SU-DHL-6 (cell line): ENCODE measurements at regions not wholly inside any gene's neighbourhood (a gene's known extent, or its start where the extent isn't known, plus 50 kb on each side); places are given as distances from the start of the nearest gene placed in this dataset.

Experiments used
- H2AFZ ChIP-seq: fragments of 200-600 bp; sonication (generic); 2 replicates; pipeline ENCODE4 v1.6.1; 2014; ENCODE audit warnings: low read depth, mild to moderate bottlenecking, moderate library complexity, mixed read lengths, antibody characterized with exemption, low read length; ENCODE audit not compliant: severe bottlenecking
- H3F3A ChIP-seq: fragments of 200-600 bp; shearing (Covaris generic); 2 replicates; pipeline ENCODE4 v1.6.0; 2016; ENCODE audit warnings: antibody characterized with exemption, mild to moderate bottlenecking; ENCODE audit not compliant: insufficient read depth
- H3K27ac ChIP-seq: fragments of 200-600 bp; sonication (generic); 2 replicates; pipeline ENCODE4 v1.5.1; 2016; ENCODE audit warnings: low read depth, mild to moderate bottlenecking, low read length, moderate library complexity, mixed read lengths
- H3K27me3 ChIP-seq: fragments of 200-600 bp; sonication (generic), shearing (Covaris generic); 2 replicates; pipeline ENCODE4 v1.6.0; 2014; ENCODE audit warnings: mild to moderate bottlenecking, low read length
- H3K36me3 ChIP-seq: fragments of 200-600 bp; sonication (generic); 2 replicates; pipeline ENCODE4 v1.6.1; 2014; ENCODE audit warnings: mild to moderate bottlenecking, low read length, mixed read lengths
- H3K4me2 ChIP-seq: fragments of 300-600, 200-600 bp; shearing (Covaris generic), sonication (generic); 2 replicates; pipeline ENCODE4 v1.6.0; 2014; ENCODE audit warnings: low read length, low read depth, mild to moderate bottlenecking; ENCODE audit not compliant: poor library complexity, severe bottlenecking
- H3K4me3 ChIP-seq: fragments of 200-600 bp; sonication (generic); 2 replicates; pipeline ENCODE4 v1.5.1; 2014; ENCODE audit warnings: antibody characterized with exemption, low read length, mild to moderate bottlenecking, mixed read lengths; ENCODE audit not compliant: insufficient read depth, poor library complexity, severe bottlenecking
- H3K79me2 ChIP-seq: fragments of 200-600 bp; sonication (generic); 2 replicates; pipeline ENCODE4 v1.6.1; 2014; ENCODE audit warnings: mild to moderate bottlenecking, low read length, moderate library complexity; ENCODE audit not compliant: insufficient read depth
- H3K9ac ChIP-seq: fragments of 200-600 bp; sonication (generic); 2 replicates; pipeline ENCODE4 v1.7.0; 2014; ENCODE audit warnings: mild to moderate bottlenecking, low read length
- H3K9me2 ChIP-seq: fragments of 200-600 bp; sonication (generic); replicated peaks from 2 replicates; pipeline ENCODE4 v1.6.1; 2014; ENCODE audit warnings: low read length; ENCODE audit not compliant: insufficient read depth
- H3K9me3 ChIP-seq: fragments of 200-600 bp; sonication (generic); 2 replicates; pipeline ENCODE4 v1.6.1; 2014; ENCODE audit warnings: low read length, mixed read lengths; ENCODE audit not compliant: insufficient read depth
- H4K20me1 ChIP-seq: fragments of 200-600 bp; sonication (generic); 2 replicates; pipeline ENCODE4 v1.6.1; 2014; ENCODE audit warnings: low read depth, mild to moderate bottlenecking, antibody characterized with exemption, low read length, moderate library complexity, mixed read lengths
- CTCF ChIP-seq: fragments of 200-600 bp; sonication (generic); IDR thresholded peaks from one replicate; pipeline ENCODE4 v1.5.1; 2017; ENCODE audit warnings: antibody characterized with exemption, mild to moderate bottlenecking, low read length, moderate library complexity; ENCODE audit not compliant: insufficient read depth, poor library complexity, severe bottlenecking
- EZH2phosphoT487 ChIP-seq: fragments of 200-600 bp; sonication (generic), shearing (Covaris generic); conservative IDR thresholded peaks from 2 replicates; pipeline ENCODE4 v1.6.1; 2018; ENCODE audit warnings: mild to moderate bottlenecking, antibody characterized with exemption, low read length, moderate library complexity, mixed read lengths

GRCh38 chr14:105867961-105868599, 341.7 kb downstream of the TMEM121 start:
- no peak overlapping the region for H3K9ac ChIP-seq
- no peaks in the 10 kb centered on the region for H3K9me2 ChIP-seq
- TF ChIP-seq EZH2phosphoT487, result no peak
- TF ChIP-seq CTCF, result no peak
- no peaks in the 10 kb centered on the region for H3K9me3 ChIP-seq
- no peaks in the 10 kb centered on the region for H4K20me1 ChIP-seq
- H3K4me3 ChIP-seq, result no peak overlapping the region
- H3F3A ChIP-seq, result peaks cover 1% of the 10 kb centered on the region
- no peaks in the 10 kb centered on the region for H3K27me3 ChIP-seq
- H3K27ac ChIP-seq, result no peak overlapping the region
- no peak overlapping the region for H3K4me2 ChIP-seq
- H3K36me3 ChIP-seq, result no peaks in the 10 kb centered on the region; the same call in 1 of the 2 replicates
- no peaks in the 10 kb centered on the region for H3K79me2 ChIP-seq
- no peak overlapping the region for H2AFZ ChIP-seq

- H3K27me3 ChIP-seq, result no peaks in the 10 kb centered on the region
- H3K9ac ChIP-seq, result no peak overlapping the region
- no peaks in the 10 kb centered on the region for H3F3A ChIP-seq
- H3K4me2 ChIP-seq, result no peak overlapping the region
- H3K9me2 ChIP-seq, result no peaks in the 10 kb centered on the region
- H3K36me3 ChIP-seq, result no peaks in the 10 kb centered on the region
- no peak overlapping the region for H2AFZ ChIP-seq
- H3K79me2 ChIP-seq, result no peaks in the 10 kb centered on the region
- no peak overlapping the region for H3K4me3 ChIP-seq
- TF ChIP-seq CTCF (no peak), EZH2phosphoT487 (no peak)
- H4K20me1 ChIP-seq, result no peaks in the 10 kb centered on the region
- H3K9me3 ChIP-seq, result no peaks in the 10 kb centered on the region
- no peak overlapping the region for H3K27ac ChIP-seq
These were observed 345.2 kb downstream of the TMEM121 start for GRCh38 chr14:105871590-105871989.

- H3K9me3 ChIP-seq, result no peaks in the 10 kb centered on the region
- H3K27me3 ChIP-seq, result no peaks in the 10 kb centered on the region
- H3K9ac ChIP-seq, result no peak overlapping the region
These were observed 347.6 kb downstream of the TMEM121 start for GRCh38 chr14:105873870-105874512.

More at GRCh38 chr14:105873870-105874512, 347.6 kb downstream of the TMEM121 start:
- TF ChIP-seq EZH2phosphoT487 (no peak), CTCF (no peak)
- H3K4me3 ChIP-seq, result no peak overlapping the region
- H3K27ac ChIP-seq, result no peak overlapping the region
- H3K79me2 ChIP-seq, result no peaks in the 10 kb centered on the region
- H3K9me2 ChIP-seq, result no peaks in the 10 kb centered on the region
- H4K20me1 ChIP-seq, result no peaks in the 10 kb centered on the region
- H3F3A ChIP-seq, result no peaks in the 10 kb centered on the region
- H2AFZ ChIP-seq, result no peak overlapping the region
- H3K36me3 ChIP-seq, result no peaks in the 10 kb centered on the region
- H3K4me2 ChIP-seq, result no peak overlapping the region
